ENCODE measurements at regions not wholly inside any gene's neighbourhood (a gene's known extent, or its start where the extent isn't known, plus 50 kb on each side); places are given as distances from the start of the nearest gene placed in this dataset.

GRCh38 chr5:128850049-128850448, 115.2 kb upstream of the SLC27A6 start:
- no peak for TF ChIP-seq FOS (IDR thresholded peaks at IDR 0.05; ENCODE audit: low read depth, low read length)
- TF ChIP-seq POLR2A (IDR thresholded peaks at IDR 0.05; ENCODE audit: low read depth, low read length), result no peak
- TF ChIP-seq, protein P1, sequence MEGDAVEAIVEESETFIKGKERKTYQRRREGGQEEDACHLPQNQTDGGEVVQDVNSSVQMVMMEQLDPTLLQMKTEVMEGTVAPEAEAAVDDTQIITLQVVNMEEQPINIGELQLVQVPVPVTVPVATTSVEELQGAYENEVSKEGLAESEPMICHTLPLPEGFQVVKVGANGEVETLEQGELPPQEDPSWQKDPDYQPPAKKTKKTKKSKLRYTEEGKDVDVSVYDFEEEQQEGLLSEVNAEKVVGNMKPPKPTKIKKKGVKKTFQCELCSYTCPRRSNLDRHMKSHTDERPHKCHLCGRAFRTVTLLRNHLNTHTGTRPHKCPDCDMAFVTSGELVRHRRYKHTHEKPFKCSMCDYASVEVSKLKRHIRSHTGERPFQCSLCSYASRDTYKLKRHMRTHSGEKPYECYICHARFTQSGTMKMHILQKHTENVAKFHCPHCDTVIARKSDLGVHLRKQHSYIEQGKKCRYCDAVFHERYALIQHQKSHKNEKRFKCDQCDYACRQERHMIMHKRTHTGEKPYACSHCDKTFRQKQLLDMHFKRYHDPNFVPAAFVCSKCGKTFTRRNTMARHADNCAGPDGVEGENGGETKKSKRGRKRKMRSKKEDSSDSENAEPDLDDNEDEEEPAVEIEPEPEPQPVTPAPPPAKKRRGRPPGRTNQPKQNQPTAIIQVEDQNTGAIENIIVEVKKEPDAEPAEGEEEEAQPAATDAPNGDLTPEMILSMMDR (conservative IDR thresholded peaks at IDR 0.05; ENCODE audit: low read depth, low read length), result no peak
- TF ChIP-seq SMC3 (IDR thresholded peaks at IDR 0.05; ENCODE audit: low read depth, low read length), result no peak
- no peak for TF ChIP-seq CHD1 (IDR thresholded peaks at IDR 0.05; ENCODE audit: low read depth, low read length)
- TF ChIP-seq MXI1 (IDR thresholded peaks at IDR 0.05; ENCODE audit: borderline replicate concordance, low read depth, low read length), result no peak
- no peak for TF ChIP-seq RAD21 (IDR thresholded peaks at IDR 0.05; ENCODE audit: low read length)
- TF ChIP-seq ELK1 (IDR thresholded peaks at IDR 0.05; ENCODE audit: borderline replicate concordance, low read depth, low read length), result no peak
- TF ChIP-seq MAFK (IDR thresholded peaks at IDR 0.05; ENCODE audit: low read depth, low read length), result no peak
- no peak for TF ChIP-seq USF2 (IDR thresholded peaks at IDR 0.05; ENCODE audit: low read depth, low read length)
